GM21528 (cell line): ENCODE measurements at regions not wholly inside any gene's neighbourhood (a gene's known extent, or its start where the extent isn't known, plus 50 kb on each side); places are given as distances from the start of the nearest gene placed in this dataset.

Experiments
- ATAC-seq: cut with Tn5 transposase; IDR thresholded peaks from one replicate; pipeline ENCODE4 v1.9.1; 2021; ENCODE audit warnings: mild to moderate bottlenecking, moderate library complexity; ENCODE audit not compliant: unreplicated experiment, low FRiP score

- no peak for ATAC-seq
Observed at GRCh38 chr16:13781169-13781564, 138.8 kb upstream of the ERCC4 start.

- ATAC-seq: no peak
Observed at GRCh38 chr16:13781575-13782338, 138.2 kb upstream of the ERCC4 start.

GRCh38 chr16:13791095-13791494 is 128.9 kb upstream of the ERCC4 start:
- no peak for ATAC-seq

- ATAC-seq: no peak
Observed at GRCh38 chr16:13793841-13794409, 126.0 kb upstream of the ERCC4 start.

DNA sequence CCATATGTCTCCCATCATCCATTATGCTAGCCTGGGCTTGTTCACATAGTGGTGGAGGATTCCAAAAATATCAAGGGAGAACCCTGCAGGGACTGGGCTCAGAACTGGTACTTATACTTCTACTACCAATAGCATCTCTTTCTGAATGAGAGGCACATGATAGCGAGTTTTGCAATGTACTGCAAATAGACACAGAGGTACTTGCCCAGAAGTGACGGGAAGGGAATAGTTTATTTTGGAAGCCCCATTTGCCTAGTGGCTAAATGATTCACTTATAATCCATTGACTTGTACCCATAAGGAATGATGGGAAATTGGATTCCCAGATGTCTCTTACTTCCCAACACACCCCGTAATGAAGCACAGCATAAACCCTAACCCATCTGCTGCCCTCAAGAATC is 124.8 kb upstream of the ERCC4 start:
- no peak for ATAC-seq

- ATAC-seq: no peak
Observed at GRCh38 chr16:13797718-13798117, 122.2 kb upstream of the ERCC4 start.

DNA sequence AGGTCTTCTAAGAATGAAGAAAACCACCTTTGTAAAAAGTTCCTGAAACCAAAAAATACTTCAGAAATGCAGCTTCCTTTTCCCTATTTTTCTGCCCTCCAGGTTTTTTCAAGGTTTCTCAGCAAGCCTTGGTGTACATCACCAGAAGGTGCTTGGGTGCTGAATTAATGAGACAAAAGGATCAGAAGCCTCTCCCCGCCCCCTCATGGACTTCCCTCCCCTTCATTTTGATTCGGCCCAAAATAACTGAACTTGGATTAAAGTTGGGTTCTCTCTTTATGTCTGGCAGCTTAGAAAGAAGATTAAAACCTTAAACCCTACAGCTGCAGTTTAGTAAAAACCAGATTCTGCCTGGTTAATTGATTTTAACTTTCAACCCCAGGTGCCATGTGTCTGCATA is 121.7 kb upstream of the ERCC4 start:
- ATAC-seq: no peak

DNA sequence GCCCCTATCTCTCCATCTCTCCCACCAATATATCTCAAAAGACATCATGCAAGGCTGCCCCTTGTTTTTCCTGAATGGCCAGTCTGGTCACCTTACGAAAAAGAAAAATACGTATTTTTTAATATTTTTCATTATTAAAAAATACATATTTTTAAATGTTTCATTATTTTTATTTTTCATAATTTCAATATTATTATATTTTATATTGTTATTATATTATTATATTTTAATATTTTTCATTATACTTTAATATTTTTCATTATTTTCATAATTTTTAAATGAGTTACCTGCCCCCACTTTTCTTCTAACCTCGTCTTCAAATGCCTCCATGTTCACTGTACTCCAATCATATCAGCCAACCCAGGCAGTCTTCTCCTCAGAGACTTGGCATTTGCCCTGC is 116.0 kb upstream of the ERCC4 start:
- no peak for ATAC-seq

DNA sequence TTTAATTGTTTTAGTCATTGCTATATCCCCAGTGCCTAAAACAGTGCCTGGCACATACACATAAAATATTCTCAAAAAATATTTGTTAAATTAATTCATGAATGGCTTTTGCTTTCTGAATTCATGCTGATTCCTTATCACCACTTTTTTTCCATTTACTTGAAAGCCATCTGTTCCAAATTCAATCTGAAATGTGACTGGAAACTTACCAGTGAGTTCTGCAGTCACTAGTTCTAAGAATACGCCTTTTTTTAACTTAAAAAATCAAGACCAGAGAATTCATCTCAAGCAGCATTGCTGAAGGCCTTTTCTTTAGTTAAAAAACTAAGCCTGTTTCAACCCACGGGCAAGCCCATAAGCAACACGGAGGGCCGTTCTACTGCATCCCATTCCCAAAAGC is 114.0 kb upstream of the ERCC4 start:
- ATAC-seq: no peak

- ATAC-seq: no peak
Observed at GRCh38 chr16:13806671-13807070, 113.3 kb upstream of the ERCC4 start.

DNA sequence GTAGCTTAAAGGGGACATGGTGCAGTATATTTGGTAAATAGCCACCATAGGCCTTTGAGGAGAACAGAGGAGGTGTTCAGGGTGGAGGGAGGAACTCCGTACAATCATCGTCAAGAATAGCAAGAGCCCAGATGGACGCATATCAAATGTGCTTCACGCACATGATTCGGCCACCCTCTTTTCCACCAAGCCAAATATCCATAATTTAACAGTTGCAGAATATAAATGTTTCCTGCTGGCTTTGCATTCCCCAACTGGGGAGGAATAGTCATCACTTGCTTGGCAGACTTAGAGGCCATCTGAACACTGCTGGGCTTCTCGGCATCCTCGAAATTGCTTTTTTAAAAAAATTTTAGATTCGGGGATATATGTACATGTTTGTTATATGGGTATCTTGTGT is 111.9 kb upstream of the ERCC4 start:
- ATAC-seq: no peak

DNA sequence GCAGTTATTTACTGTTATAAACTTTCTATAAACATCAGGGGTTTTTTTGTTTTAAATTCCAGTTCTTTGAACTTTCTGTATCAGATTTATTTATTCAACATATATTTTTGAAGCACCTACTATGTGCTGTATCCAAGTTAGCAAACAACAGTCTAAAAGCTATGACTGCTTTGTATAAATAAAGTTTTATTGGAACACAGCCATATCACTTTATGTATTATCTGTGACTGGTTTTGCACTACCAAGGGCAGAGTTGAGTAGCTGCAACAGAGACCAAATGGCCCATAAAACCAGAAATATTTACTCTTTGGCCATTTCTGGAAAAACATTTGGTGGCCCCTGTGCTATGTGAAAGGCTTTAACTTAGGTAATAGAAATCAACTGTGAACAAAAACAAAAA is 110.2 kb upstream of the ERCC4 start:
- ATAC-seq: no peak

- no peak for ATAC-seq
Observed at GRCh38 chr16:13811834-13812233, 108.1 kb upstream of the ERCC4 start.

- no peak for ATAC-seq
Observed at GRCh38 chr16:13816701-13817100, 103.3 kb upstream of the ERCC4 start.

DNA sequence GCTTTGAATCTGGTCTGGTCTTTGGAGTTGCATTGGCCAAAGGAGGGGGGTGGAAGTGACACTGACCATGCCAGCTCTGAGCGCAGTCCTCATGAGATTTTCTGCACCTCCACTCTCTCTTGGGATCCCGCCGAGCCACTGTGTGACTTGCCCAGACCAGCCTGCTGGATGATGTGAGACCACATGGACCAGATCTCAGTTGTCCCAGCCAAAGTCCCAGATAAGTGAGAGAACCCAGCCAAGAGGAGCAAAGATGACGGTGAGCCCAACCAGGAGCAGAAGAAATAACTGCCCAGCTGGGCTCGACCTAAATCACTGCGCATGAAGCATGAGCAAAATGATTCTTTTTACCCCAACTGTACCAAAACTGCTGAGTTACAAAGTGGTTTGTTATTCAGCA is 96.5 kb upstream of the ERCC4 start:
- ATAC-seq: no peak

GRCh38 chr16:13829697-13830299 is 90.2 kb upstream of the ERCC4 start:
- ATAC-seq: no peak

- ATAC-seq: no peak
Observed at GRCh38 chr16:13833515-13833914, 86.4 kb upstream of the ERCC4 start.

DNA sequence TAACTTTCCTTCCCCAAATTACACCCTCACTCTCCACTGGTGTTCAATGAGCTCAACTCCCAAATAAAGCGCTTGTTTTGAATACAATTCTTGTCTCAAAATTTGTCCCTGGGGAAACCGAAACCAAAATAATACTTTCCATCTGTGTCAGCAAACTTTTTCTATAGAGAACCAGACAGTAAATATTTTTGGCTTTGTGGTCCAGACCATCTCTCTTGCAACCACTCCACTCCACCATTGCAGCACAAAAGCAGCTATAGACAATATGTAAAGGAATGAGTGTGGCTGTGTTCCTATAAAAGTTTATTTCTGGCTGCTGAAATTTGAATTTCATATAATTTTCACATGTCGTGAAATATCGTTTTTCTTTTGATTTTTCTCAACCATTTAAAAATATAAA is 84.6 kb upstream of the ERCC4 start:
- ATAC-seq: no peak

- no peak for ATAC-seq
Observed at GRCh38 chr16:13835935-13836730, 83.8 kb upstream of the ERCC4 start.

- no peak for ATAC-seq
Observed at GRCh38 chr16:13838401-13839190, 81.4 kb upstream of the ERCC4 start.

DNA sequence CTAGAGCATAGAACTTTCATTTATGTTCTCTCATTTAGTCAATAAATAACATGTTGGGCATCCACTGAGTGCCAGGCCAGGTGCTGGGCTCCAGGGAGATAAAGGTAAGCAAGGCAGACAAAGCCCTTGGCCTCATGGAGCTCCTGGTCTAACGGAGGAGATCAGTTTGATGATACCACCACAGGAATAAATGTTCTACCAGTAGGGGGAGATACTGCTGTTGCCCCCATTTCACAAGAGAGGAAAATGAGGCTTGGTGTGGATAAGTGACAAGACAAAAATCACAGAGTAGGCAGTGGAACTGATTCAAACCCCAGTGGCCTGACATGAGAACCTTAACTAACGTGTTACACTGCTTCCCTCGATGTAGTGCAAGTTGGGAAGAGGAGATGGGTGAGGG is 80.4 kb upstream of the ERCC4 start:
- ATAC-seq: no peak
